Activated B cell treated with CpG ODN at 0.5 μM for 24 hours (primary cell): ENCODE measurements at regions not wholly inside any gene's neighbourhood (a gene's known extent, or its start where the extent isn't known, plus 50 kb on each side); places are given as distances from the start of the nearest gene placed in this dataset.
A peak's percentile ranks its signal among the peaks of the same experiment; 100 is the strongest.

Source experiments
- ATAC-seq: fragments of 200-7000 bp; cut with Tn5 transposase; one replicate; pipeline ENCODE4 v1.10.0; 2021; ENCODE audit warnings: low read depth, mild to moderate bottlenecking, moderate library complexity
- CTCF ChIA-PET: fragments of 350-600 bp; sonication (Branson Sonifier 250); formaldehyde crosslinking; loops from one replicate; lab custom pipeline; 2021; ENCODE audit warnings: antibody characterized with exemption; lab: Charles Lee
- POLR2A ChIA-PET: fragments of 350-600 bp; sonication (Branson Sonifier 250); formaldehyde crosslinking; loops from one replicate; lab custom pipeline; 2021; ENCODE audit warnings: antibody characterized with exemption; lab: Charles Lee
- DNase-seq: peaks from one replicate; pipeline ENCODE4 v3.0.0; 2022
- H3K27ac Mint-ChIP-seq: one replicate; pipeline ENCODE4 v1.8.0; 2020; ENCODE audit warnings: mixed read lengths
- H3K27me3 Mint-ChIP-seq: one replicate; pipeline ENCODE4 v1.8.0; 2021; ENCODE audit warnings: mixed read lengths
- H3K36me3 Mint-ChIP-seq: one replicate; pipeline ENCODE4 v1.8.0; 2021; ENCODE audit warnings: low read depth, mixed read lengths
- H3K4me1 Mint-ChIP-seq: one replicate; pipeline ENCODE4 v1.8.0; 2021; ENCODE audit warnings: mixed read lengths
- H3K4me3 Mint-ChIP-seq: one replicate; pipeline ENCODE4 v1.8.0; 2020; ENCODE audit warnings: mild to moderate bottlenecking, mixed read lengths
- H3K9me3 Mint-ChIP-seq: one replicate; pipeline ENCODE4 v1.8.0; 2020; ENCODE audit warnings: mixed read lengths
- intact Hi-C: fragments of 100-400 bp; cut with micrococcal nuclease; formaldehyde crosslinking; loops from one replicate; pipeline ENCODE4 v1.15.1; 2024
- TF ChIP-seq, protein P1 (sequence below): fragments of 200-600 bp; IDR thresholded peaks from one replicate; pipeline ENCODE4 v1.8.0; 2022; ENCODE audit warnings: antibody characterized with exemption, mild to moderate bottlenecking

DNA sequence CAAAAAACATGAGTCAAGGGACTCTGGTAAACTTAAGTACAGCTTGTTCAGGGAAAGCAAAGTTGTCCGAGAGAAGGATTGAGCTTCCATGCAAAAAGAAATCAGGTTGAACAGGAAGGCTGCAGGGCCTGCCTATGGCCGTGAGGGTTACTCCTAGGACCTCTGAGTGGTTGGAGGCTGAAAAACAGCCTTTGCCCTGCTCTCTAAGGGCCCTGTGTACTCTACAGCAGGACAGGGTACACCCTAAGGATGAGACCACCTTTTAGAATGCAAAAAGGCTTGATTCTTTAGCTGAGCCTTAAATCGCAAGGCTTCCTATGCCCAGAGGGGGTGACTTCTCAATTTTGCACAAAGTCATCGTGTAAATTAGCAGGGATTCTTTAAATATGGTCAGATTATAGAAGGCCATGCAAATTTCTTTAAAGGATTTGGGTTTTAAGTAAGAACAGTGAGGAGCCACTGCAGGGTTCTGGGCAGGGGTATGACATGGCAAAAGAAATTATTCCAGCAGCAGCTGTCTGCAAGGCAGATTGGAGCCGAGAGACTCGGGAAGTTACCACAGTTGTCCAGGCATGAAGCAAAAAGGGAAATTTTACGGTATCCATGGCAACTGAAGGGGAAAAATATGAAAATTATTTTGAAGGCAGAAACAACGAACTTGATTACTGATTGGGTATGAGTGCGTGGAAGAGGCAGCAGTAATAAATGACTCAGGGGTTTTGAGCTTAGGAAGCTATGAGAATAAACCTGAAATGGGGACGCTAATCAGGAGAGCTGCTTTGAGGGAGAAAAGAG is 91.8 kb downstream of the FAM76B start:
- peak; percentile 29 for ATAC-seq
- ChIA-PET POLR2A (interaction anchor here (0.5 to 6.4 kb wide), 9 partner anchors 9 to 543 kb away, joined by 3 to 90 read pairs (median 5); partner anchors contain the start of gene SESN3), CTCF (interaction anchor here (1.0 kb wide), 1 partner anchor 18 kb away, joined by 3 read pairs; no protein-coding TSS in a partner anchor)
- TF ChIP-seq, protein P1, sequence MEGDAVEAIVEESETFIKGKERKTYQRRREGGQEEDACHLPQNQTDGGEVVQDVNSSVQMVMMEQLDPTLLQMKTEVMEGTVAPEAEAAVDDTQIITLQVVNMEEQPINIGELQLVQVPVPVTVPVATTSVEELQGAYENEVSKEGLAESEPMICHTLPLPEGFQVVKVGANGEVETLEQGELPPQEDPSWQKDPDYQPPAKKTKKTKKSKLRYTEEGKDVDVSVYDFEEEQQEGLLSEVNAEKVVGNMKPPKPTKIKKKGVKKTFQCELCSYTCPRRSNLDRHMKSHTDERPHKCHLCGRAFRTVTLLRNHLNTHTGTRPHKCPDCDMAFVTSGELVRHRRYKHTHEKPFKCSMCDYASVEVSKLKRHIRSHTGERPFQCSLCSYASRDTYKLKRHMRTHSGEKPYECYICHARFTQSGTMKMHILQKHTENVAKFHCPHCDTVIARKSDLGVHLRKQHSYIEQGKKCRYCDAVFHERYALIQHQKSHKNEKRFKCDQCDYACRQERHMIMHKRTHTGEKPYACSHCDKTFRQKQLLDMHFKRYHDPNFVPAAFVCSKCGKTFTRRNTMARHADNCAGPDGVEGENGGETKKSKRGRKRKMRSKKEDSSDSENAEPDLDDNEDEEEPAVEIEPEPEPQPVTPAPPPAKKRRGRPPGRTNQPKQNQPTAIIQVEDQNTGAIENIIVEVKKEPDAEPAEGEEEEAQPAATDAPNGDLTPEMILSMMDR, result no peak
- no peaks in the 10 kb centered on the region for H3K36me3 Mint-ChIP-seq
- peak overlapping the region; percentile 19 for H3K4me3 Mint-ChIP-seq
- intact Hi-C loops, result loop anchor here (2.0 to 5.0 kb wide), 2 partner anchors 13 to 36 kb away; no protein-coding TSS in a partner anchor
- H3K27ac Mint-ChIP-seq, result peak overlapping the region; percentile 98
- peaks cover 61% of the 10 kb centered on the region for H3K4me1 Mint-ChIP-seq
- no peaks in the 10 kb centered on the region for H3K27me3 Mint-ChIP-seq
- H3K9me3 Mint-ChIP-seq, result no peaks in the 10 kb centered on the region
- no peak for DNase-seq

DNA sequence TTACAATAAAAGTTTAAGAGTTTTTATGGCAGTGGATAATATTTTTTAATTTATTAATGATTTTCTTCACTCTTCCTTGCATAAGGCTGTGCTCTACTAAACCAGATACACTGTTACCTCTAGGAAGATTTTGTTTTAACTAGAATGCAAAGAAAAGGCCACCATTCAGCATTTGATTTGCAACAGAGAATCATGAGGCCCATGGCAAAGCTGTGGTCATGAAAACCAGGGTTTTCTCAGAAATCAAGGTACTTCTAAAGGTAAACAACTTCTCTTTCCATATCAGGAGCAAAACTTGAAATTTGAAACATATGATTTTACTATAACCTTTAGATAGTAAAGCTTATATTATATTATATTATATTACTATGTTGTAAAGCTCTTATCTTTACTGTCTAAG is 94.4 kb downstream of the FAM76B start:
- TF ChIP-seq, protein P1, result no peak
- no peaks in the 10 kb centered on the region for H3K9me3 Mint-ChIP-seq
- ChIA-PET POLR2A (interaction anchor here (0.5 to 4.8 kb wide), 5 partner anchors 21 to 628 kb away, joined by 3 to 22 read pairs (median 8); partner anchors contain the start of gene SESN3), CTCF (interaction anchor here (1.0 to 2.2 kb wide), 5 partner anchors 10 to 541 kb away, joined by 3 to 14 read pairs (median 4); partner anchors contain the start of gene SESN3)
- ATAC-seq (no peak), DNase-seq (no peak)
- H3K27me3 Mint-ChIP-seq, result no peaks in the 10 kb centered on the region
- no peak overlapping the region for H3K27ac Mint-ChIP-seq
- no peaks in the 10 kb centered on the region for H3K36me3 Mint-ChIP-seq
- no peak overlapping the region for H3K4me3 Mint-ChIP-seq
- intact Hi-C loops, result loop anchor here (5.0 kb wide), 1 partner anchor 33 kb away; no protein-coding TSS in a partner anchor
- H3K4me1 Mint-ChIP-seq, result peaks cover 46% of the 10 kb centered on the region

DNA sequence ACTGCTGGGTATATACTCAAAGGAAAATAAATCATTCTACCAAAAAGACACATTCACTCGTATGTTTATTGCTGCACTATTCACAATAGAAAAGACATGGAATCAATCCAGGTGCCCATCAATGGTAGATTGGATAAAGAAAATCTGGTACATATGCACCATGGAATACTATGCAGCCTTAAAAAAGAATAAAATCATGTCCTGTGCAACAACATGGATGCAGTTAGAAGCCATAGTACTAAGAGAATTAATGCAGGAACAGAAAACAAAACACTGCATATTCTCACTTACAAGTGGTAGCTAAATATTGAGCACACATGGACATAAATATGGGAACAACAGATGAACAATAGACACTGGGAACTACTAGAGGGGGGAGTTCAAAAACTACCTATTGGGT is 96.3 kb downstream of the FAM76B start:
- H3K4me3 Mint-ChIP-seq, result no peak overlapping the region
- peaks cover 27% of the 10 kb centered on the region for H3K4me1 Mint-ChIP-seq
- no peak overlapping the region for H3K27ac Mint-ChIP-seq
- DNase-seq, result no peak
- H3K27me3 Mint-ChIP-seq, result no peaks in the 10 kb centered on the region
- POLR2A ChIA-PET, result interaction anchor here (0.7 to 4.8 kb wide), 7 partner anchors 9 to 462 kb away, joined by 3 to 22 read pairs (median 8); partner anchors contain the start of gene SESN3
- H3K9me3 Mint-ChIP-seq, result no peaks in the 10 kb centered on the region
- TF ChIP-seq, protein P1, result no peak
- intact Hi-C loops, result loop anchor here (5.0 kb wide), 1 partner anchor 46 kb away; no protein-coding TSS in a partner anchor
- no peaks in the 10 kb centered on the region for H3K36me3 Mint-ChIP-seq
- no peak for ATAC-seq
- CTCF ChIA-PET, result interaction anchor here (1.3 to 5.3 kb wide), 3 partner anchors 12 to 538 kb away, joined by 4 to 33 read pairs (median 4); no protein-coding TSS in a partner anchor

DNA sequence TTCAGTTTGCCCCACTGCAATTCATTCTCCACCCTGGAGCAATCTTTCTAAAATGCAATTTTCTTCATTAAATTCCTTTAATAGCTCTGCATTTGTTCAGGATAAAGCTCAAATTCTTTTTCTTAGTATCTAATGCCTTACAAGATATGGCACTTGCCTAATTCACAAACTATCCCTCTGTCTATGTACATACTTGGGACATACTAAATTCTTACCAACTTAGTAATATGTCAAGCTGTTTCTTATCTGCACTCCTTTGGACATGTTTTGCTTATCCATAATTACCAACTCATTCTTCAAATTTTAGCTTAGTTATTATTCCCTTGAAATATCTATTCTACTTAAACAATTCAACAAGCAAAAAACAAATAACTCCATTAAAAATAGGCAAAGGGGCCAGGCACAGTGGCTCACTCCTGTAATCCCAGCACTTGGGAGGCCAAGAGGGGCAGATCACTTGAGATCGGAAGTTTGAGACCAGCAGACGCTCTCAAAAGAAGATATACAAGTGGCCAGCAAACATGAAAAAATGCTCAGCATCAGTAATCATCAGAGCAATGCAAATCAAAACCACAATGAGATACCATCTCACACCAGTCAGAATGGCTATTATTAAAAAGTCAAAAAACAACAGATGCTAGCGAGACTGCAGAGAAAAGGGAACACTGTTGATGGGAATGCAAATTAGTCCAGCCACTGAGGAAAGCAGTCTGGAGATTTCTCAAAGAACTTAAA is 96.9 kb downstream of the FAM76B start:
- Mint-ChIP-seq H3K36me3 (no peaks in the 10 kb centered on the region), H3K9me3 (no peaks in the 10 kb centered on the region), H3K4me3 (no peak overlapping the region), H3K27ac (no peak overlapping the region), H3K4me1 (peaks cover 21% of the 10 kb centered on the region), H3K27me3 (no peaks in the 10 kb centered on the region)
- DNase-seq, result no peak
- TF ChIP-seq, protein P1, result no peak
- ChIA-PET CTCF (interaction anchor here (5.3 kb wide), 1 partner anchor 13 kb away, joined by 33 read pairs; no protein-coding TSS in a partner anchor), POLR2A (interaction anchor here (0.7 to 4.8 kb wide), 6 partner anchors 9 to 461 kb away, joined by 3 to 22 read pairs (median 6); partner anchors contain the start of gene SESN3)
- intact Hi-C loops, result loop anchor here (5.0 kb wide), 1 partner anchor 45 kb away; no protein-coding TSS in a partner anchor
- peak; percentile 53 for ATAC-seq
